GM12873 (cell line): ENCODE measurements at regions not wholly inside any gene's neighbourhood (a gene's known extent, or its start where the extent isn't known, plus 50 kb on each side); places are given as distances from the start of the nearest gene placed in this dataset.

Experiments
- TF ChIP-seq, protein P1 (sequence below): IDR thresholded peaks from 2 replicates; pipeline ENCODE4 v1.5.1; 2012; ENCODE audit warnings: low read depth, mild to moderate bottlenecking, moderate library complexity, low read length, control low read depth; ENCODE audit not compliant: insufficient read depth; ENCODE audit errors: missing control alignments

DNA sequence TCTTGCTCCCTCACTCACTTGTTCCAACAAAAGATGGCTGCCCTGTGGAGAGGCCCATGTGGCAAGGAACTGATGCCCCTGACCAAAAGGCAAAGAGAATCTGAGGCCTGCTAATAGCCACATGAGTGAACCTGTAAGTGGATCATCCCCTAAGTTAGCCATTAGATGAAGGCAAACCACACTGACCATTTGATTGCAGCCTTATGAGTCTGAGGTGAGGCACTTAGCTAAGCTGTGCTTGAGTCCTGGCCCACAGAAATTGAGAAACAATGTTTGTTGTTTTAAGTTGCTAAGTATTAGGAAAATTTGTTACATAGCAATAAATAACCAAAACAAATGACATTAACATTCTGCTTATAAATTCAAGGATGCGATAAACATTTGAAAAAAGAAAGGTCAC lies 100.1 kb upstream of the BET1 start:
- TF ChIP-seq, protein P1, sequence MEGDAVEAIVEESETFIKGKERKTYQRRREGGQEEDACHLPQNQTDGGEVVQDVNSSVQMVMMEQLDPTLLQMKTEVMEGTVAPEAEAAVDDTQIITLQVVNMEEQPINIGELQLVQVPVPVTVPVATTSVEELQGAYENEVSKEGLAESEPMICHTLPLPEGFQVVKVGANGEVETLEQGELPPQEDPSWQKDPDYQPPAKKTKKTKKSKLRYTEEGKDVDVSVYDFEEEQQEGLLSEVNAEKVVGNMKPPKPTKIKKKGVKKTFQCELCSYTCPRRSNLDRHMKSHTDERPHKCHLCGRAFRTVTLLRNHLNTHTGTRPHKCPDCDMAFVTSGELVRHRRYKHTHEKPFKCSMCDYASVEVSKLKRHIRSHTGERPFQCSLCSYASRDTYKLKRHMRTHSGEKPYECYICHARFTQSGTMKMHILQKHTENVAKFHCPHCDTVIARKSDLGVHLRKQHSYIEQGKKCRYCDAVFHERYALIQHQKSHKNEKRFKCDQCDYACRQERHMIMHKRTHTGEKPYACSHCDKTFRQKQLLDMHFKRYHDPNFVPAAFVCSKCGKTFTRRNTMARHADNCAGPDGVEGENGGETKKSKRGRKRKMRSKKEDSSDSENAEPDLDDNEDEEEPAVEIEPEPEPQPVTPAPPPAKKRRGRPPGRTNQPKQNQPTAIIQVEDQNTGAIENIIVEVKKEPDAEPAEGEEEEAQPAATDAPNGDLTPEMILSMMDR, result no peak

DNA sequence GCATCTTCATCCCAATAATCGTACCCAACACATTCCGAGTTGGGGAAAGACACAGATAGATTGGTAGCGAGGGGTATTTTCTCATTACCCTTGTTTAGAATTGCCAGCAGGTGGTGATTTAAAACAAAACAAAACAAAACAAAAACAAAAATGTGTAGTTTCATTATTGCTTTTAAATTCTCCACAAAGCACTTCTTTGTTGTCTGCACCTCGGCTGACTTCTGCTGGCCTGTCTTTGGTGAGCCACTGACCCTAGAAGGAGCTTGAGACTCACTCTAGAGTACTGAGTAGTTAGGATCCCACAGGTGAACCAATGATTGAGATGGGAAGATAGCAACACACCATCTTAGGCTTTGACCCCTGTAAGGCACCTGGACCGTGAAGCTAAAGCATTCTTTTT lies 105.4 kb upstream of the BET1 start:
- TF ChIP-seq, protein P1, result no peak

DNA sequence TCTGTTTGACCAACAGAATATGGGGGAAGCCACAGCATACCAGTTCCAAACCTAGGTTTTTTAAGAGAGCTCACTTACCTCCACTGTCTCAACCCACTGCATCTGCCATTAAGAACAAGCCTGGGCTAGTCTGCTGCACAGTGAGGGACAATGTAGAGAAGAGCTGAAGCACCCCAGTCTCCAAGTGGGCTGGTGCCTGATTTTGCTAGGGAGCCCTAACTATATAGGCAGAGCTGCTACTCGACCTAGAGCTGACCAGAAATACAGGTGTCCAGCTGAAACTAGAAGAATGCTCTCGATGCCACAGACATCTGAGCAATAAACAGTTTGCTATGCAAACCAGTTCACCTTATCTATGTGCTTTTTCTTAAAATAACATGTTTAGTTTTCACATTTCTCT lies 106.9 kb upstream of the BET1 start:
- TF ChIP-seq, protein P1, result no peak

DNA sequence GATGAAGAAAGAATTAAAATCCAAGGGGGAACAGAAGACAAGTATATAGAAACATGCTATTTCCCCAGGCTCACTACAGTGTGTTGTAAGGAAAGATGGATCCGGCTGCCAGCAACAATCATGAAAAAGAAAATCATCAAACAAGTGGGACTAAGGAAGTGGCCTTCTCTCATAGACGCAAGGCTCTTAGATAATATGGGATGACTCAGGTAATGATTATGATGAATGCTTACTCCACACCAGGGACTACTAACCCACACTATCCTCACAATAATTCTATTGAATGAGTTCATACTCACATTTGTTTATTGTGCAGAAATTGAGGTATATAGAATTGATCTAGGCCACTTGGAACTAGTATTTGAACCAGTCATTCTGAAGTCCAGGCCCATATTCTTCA lies 111.2 kb upstream of the BET1 start:
- TF ChIP-seq, protein P1, result no peak

DNA sequence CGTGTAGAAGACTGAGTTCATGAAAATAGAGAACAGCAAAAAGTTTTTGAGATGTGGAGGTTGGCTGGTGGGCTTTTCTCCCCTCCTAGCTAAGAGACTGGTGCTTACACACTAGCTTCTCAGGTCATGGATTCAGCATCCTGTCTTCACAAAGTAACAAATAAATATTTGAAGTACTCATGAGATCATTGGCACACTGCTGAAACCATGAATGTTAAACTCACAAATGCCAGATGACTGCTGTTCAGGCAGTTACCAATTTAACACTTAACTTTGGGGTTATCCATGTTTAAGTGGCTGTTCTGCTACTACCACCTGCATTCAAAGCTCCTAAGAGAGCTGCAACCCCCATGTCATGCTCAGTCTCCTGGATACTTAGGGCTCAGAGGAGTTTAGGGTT lies 119.0 kb upstream of the BET1 start:
- TF ChIP-seq, protein P1, result no peak

DNA sequence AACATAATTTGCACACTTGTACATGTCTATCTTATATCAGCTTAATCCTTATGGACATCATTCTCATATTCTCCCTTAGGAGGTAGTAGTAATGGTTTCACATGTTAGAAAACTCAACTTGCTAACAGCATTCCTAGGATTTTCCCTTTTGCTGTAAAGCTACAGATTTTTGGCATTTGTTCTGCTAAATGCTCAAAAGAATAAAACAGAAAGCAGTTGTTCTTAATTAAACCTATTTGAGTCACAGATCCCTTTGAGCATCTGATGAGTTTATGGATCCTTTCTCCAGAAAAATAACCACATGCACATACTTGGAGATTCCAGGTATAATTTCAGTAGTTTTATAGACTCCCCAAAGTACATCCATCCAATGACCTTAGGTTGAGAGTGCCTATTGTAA lies 122.9 kb upstream of the BET1 start:
- TF ChIP-seq, protein P1, result no peak

DNA sequence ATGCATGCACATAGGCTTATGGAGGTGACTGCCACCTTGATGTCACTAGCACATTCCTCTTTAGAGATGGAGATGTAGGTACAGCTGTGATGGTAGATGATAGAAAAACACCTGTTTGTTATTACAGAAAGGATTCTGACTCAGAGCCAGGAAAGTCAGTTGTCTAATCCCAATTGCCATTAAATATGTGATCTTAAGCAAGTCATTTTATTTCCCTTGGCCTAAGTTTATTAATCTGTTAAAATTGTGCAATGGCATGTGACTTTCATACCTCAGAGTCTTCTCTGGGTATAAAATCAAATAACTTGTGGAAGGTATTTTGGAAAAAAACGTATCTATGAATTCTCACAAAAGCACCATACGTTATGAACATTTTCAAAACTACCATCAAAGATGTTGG lies 123.9 kb upstream of the BET1 start:
- TF ChIP-seq, protein P1, result no peak
